GM18867 (cell line): ENCODE measurements at regions not wholly inside any gene's neighbourhood (a gene's known extent, or its start where the extent isn't known, plus 50 kb on each side); places are given as distances from the start of the nearest gene placed in this dataset.

Experiments used
- ATAC-seq: cut with Tn5 transposase; IDR thresholded peaks from one replicate; pipeline ENCODE4 v1.9.1; 2021; ENCODE audit warnings: mild to moderate bottlenecking, moderate library complexity; ENCODE audit not compliant: unreplicated experiment

GRCh38 chr5:154107010-154107409 lies 68.2 kb downstream of the MFAP3 start:
- no peak for ATAC-seq

DNA sequence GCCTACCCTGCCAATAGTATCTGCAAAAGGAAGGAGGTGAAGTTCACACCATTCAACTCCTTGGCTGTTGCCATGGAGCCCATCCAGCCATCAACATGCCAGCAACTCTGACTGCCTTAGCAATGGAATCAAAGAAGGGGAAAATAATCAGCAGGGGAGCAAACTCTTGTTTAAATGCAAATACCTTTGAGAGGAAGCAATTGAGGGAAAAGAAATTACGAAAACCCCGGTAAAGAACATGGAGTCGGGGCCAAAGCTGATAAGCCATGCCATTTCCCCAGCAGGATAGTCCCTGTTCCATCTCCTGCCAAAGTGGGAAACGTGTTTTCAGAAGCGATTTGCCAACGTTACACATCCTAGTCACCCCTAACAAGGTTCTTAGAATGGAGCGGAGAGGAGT lies 69.0 kb downstream of the MFAP3 start:
- no peak for ATAC-seq

DNA sequence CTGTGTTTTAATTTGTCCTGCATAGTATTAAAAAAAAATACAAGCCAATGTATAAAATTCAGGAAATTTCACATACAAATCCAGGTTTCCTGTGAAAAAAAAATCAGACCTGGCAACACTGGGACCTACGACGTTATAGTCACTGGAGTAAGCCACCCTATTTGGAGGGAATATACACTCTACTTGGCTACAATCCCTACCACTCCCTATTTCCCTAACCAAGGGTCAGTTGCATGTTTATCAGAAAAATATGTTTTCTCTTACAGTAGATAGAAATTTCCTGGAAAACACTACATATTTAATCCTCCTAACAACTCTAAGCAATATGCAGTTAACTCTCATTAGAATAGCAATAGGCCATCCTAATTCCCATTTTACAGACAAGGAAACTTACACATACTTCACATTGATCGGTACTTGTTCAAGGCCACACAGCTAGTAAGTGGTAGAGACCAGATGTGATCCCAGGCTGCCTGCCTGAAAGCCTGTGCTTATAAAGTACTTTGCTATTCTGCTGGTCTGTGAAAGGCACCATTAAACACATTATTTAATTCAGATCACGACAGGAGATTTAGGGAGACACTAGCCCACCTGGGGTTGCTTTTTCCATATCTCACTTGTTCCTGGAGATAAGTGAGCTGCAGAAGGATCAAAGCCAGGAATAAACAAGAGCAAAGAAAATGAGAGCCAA lies 70.8 kb downstream of the MFAP3 start:
- no peak for ATAC-seq

GRCh38 chr5:154110107-154110453 lies 71.3 kb downstream of the MFAP3 start:
- ATAC-seq, result no peak

DNA sequence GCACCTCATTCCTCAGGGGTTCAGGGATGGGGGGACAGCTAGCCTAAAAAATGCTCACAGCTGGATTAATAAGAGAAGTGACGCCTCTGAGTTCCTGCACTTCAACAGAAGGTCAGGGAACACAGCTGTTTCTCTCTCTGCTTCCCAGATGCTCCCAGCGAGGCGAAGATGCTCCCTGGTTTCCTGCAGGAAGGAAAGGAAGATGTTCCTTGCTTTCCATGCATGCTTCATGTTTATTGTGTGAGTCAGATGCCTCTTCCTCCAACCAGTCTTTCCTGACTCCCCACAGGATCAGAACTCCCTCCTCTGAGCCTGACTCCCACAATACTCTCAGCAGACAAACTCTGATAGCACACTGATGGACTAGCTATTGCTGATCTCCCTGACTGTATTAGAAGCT lies 71.9 kb downstream of the MFAP3 start:
- ATAC-seq, result no peak

- no peak for ATAC-seq
These were observed 72.4 kb downstream of the MFAP3 start for GRCh38 chr5:154111214-154111613.

DNA sequence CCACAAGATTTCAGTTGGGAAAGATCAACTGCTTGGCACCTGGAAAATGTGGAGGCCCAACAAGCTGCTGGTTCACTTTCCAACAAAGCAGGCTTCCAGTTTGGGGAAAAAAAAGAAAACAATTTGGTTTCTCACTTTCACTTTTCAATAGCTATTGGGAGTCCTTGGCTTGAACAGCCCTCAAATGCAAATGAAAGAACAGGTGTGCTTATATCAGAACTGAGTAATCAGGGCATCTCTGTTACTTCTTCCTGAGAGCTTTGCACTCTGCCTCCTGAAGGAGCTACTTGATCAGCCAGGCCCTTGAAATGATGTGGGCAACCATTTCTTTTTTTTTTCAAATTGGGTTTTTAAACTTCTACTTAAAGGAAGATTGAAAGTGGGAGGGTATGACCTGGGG lies 73.5 kb downstream of the MFAP3 start:
- peak; percentile 74 for ATAC-seq

DNA sequence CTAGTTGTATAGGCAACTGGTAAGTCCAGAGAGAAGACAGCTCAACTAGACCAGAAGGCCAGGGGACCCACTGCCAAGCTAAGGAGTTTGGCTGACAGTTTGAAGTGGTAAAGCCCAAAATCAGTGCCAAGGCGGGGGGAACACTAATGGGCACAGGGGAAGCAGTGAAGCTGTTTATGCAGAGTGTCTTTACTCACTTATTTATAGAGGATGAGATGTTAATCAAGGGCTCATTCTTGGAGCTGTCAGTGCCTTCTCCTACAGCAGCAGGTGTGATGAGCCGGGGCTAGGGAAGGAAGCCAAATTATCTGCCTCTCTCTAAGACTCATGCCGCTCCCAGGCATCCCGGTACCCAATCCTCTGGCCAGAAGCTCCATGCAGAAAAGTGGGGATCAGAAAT lies 75.2 kb upstream of the GALNT10 start:
- no peak for ATAC-seq

GRCh38 chr5:154117050-154117449 lies 73.5 kb upstream of the GALNT10 start:
- no peak for ATAC-seq

DNA sequence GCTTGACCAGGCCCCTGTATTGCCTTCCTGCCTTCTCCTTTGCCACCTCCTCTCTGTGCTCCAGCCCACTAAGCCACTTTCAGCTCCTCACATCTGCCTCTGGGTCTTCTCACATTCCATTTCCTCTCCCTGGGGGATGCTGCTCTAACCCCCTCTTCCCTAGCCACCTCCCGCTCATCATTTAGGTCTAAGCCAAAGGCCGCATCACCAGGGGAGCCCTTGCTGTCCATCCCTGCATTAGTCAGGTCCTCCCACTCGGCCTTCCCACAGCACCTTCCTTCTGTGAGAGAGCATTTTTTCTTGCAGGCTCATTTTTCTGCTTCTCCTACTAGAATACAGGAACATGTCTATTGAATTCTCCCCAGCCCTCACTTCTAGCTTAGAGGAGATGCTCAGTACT lies 72.6 kb upstream of the GALNT10 start:
- ATAC-seq, result no peak

- ATAC-seq, result peak; percentile 19
These were observed 72.1 kb upstream of the GALNT10 start for GRCh38 chr5:154118385-154118784.

DNA sequence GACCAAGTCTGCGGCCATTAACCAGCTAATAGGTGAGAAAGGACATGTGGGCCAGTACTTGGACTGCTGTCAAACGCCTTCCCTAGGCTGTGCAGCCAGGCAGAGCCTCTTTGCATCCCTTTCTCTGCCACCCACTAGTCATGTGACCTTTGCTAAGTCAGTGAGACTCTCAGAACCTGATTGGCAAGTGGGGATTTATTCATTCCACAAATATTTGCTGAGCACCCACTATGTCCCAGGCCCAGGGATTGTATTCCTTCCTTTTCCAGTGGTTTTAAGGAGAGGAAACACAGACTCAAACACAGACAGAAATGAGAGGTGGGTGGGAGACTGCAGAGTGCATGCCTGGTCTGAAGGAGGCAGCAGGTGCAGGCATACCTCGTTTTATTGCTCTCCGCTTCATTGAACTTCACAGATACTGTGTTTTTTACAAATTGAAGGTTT lies 71.6 kb upstream of the GALNT10 start:
- ATAC-seq, result peak; percentile 79

GRCh38 chr5:154129013-154129412 lies 61.5 kb upstream of the GALNT10 start:
- no peak for ATAC-seq

- no peak for ATAC-seq
These were observed 60.6 kb upstream of the GALNT10 start for GRCh38 chr5:154129921-154130320.

DNA sequence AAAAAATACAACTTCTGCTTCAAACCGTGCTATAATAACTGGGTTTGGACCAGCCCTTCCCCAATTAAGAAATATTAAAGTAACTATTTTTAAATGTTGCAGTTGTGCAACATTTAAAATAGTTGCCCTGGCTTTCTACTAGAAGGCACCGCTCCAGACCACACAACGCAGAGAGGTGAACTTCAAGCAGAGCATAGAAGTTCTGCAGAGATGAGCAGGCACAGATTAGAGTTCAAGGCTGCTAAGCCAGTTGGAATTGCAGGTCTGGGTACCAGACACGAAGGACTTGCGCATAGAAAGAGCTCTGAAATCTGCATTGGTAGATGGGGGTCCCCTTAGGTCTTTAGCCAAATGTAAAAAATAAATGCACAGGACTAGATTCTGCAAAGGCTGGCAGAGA lies 58.7 kb upstream of the GALNT10 start:
- ATAC-seq, result no peak

DNA sequence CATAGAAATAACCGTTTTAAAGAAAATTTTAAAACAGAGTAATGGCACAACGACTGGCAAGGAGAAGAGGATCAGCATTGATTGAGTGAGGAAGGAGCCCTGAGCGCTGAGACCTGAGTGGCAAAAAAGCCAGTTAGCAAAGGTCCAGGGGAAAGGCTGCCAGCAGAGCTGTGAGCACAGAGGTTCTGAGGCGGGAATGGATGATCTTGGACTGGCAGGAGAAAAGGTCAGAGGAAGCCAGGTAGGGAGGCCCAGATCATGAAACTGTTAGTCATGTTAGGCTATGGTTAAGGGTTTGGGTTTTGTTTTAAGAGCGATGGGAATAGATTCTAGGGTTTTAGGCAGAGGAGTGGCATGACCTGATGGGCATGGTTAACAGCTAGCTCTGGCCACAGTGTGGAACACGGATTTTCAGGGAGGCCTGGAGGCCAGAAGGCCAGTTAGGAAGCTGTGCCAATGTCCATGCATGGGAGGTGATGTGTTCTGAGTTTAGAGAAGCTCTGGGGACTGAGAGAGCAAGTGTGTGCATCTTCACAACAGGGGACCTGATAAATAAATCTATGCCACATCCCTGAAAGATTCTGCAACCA lies 57.7 kb upstream of the GALNT10 start:
- no peak for ATAC-seq

DNA sequence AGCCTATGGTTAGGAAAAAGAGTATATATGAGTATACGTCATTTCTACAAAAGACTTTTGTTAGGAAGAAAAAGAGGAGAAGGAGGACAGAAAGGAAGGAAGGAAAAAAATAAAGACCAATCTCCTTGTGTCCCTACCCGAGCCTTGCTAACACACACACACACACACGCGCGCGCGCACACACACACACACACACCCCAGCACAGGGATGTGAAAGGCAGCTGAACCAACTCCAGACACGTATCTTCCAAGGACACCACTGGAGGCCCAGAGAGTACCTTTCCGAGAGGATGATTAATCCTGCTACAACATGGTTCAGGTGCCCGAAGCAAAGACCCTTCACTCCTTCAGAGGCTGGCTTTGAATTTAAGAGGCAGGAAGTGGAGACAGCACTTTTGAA lies 56.9 kb upstream of the GALNT10 start:
- ATAC-seq, result no peak

DNA sequence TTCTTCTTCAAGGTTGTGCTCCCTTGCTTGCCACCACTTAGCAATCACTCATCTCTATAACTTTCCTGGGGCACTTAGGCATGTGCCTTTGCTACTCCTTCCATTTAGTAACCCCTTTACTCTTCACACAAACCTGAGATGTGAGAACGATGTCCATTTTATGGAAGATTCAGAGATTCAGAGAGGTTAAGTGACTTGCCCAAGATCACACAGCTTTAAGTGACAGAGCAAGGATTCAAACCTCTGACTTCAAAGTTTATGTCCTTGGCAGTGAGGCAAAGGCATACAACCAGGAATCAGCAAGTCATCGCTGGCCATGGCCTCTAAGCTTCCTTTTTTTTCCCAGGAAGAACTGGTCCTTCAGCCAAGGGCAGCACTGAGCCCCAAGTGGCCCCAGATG lies 56.0 kb upstream of the GALNT10 start:
- ATAC-seq, result no peak

DNA sequence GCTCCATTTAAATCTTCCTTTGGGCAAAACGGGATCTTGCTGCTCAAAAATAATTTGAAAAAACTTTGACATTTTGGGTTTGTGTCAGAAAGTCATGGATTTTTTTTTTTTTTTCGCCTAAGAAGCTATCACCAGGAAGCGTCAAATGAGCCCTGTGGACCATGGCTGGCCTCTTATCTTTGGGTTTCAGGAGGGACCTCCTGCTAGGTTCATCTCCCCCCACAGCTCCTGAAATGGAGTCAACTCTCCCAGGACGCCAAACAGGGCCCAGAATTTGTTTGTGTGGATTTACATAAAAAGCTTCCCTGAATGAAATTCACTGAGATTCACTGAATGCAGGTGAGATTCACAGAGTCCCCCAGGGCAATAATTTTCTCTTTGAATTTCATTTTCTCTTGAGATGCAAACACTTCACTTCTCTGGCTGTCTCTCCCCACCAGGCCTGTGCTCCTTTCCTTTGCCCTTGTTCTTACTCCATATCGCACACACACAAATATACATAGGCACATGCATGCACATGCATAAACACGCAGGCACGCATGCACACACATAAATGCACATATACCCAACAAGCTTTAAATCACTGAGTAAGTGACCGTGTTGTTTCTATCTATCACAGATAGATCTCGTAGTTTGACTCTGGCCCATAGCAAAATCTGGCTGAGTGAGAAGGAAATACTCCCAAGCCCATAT lies 55.3 kb upstream of the GALNT10 start:
- no peak for ATAC-seq

DNA sequence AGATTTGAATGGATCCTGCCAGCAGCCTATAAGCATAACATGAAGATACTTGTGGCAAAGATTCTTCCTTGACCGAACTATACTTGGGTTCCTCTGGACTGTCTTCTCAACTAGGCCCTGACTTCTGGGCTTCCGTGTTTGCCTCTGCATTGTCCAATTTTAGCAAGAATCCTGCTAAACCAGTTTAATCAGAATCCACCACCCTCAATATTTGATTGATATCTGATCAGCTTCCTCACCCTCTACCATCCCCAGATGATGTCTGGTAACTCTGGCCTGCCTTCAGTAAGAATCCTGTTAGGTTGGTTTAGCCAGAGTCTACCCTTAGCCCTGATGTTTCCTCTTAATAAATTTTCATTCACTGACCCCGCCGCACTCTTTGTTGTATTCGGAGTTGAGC lies 54.4 kb upstream of the GALNT10 start:
- no peak for ATAC-seq

DNA sequence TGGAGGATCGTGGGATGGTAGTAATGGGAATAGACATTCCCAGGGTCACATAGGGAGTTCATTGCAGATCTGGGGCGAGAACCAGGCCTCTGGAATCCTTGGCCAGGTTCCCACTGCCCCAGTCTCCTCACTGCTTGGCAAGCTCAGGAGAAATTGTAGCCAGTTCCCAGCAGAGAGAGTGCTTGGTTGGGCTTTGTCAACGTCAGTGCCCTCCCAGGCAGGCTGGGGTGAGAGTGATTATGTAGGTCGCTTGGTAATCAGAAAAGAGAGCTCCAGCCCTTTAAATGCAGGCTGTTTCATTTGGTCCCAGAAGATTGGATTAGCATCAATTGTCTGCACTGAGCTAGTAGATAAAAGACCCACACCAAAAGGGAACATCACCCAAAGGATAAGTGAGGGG lies 51.8 kb upstream of the GALNT10 start:
- no peak for ATAC-seq

GRCh38 chr5:154140381-154140780 lies 50.2 kb upstream of the GALNT10 start:
- no peak for ATAC-seq
